Prostate gland (tissue), 2 donors: ENCODE measurements at regions not wholly inside any gene's neighbourhood (a gene's known extent, or its start where the extent isn't known, plus 50 kb on each side); places are given as distances from the start of the nearest gene placed in this dataset.

Experiments used
- DNase-seq: peaks from one replicate; pipeline ENCODE4 v3.0.0-alpha.2; 2019; ENCODE audit warnings: low spot score
- H3K27ac ChIP-seq, 2 donors: fragments of 200-600 bp; sonication (generic); 2 replicates each; pipeline ENCODE4 v1.5.1; 2017 to 2019
- H3K27me3 ChIP-seq: fragments of 200-600 bp; sonication (generic); replicated peaks from 2 replicates; pipeline ENCODE4 v1.5.1; 2019; ENCODE audit not compliant: insufficient read depth
- H3K36me3 ChIP-seq, 2 donors: fragments of 200-600 bp; sonication (generic); 1 replicate in 1 of 2; 2 replicates in 1 of 2; pipeline versions ENCODE4 v1.5.1 to v1.8.1; 2017 to 2019
- H3K4me1 ChIP-seq: fragments of 200-600 bp; sonication (generic); replicated peaks from 2 replicates; pipeline ENCODE4 v1.5.1; 2019
- H3K4me3 ChIP-seq, 2 donors: fragments of 200-600 bp; sonication (generic); 2 replicates each; pipeline ENCODE4 v1.5.1; 2017 to 2019
- H3K9me3 ChIP-seq: fragments of 200-600 bp; sonication (generic); 2 replicates; pipeline ENCODE4 v1.5.1; 2017
- POLR2A ChIP-seq: fragments of 450-650 bp; IDR thresholded peaks from one replicate; pipeline ENCODE4 v1.6.1; 2016; ENCODE audit warnings: antibody characterized with exemption, mild to moderate bottlenecking
- POLR2AphosphoS5 ChIP-seq: sonication (generic); formaldehyde crosslinking; IDR thresholded peaks from one replicate; pipeline ENCODE4 v1.6.1; 2017; ENCODE audit warnings: antibody characterized with exemption
- WGBS: methylation state at CpG from one replicate; pipeline ENCODE4 v1.1.5; 2018; 5-methylcytosine and 5-hydroxymethylcytosine counted together
- intact Hi-C: fragments of 100-400 bp; cut with DNase I; formaldehyde crosslinking; loops from one replicate; pipeline ENCODE4 v1.14.2; 2022
- TF ChIP-seq, protein P1 (sequence below), 4 experiments: fragments of 200-600 bp in 2 of 4; fragments of 450-650 bp in 2 of 4; sonication (generic) in 2 of 4; IDR thresholded peaks; 1 replicate in 3 of 4; 2 replicates in 1 of 4; pipeline ENCODE4 v1.5.1; 2016 to 2019; ENCODE audit warnings: antibody characterized with exemption in 4 of 4, mild to moderate bottlenecking in 2 of 4, moderate library complexity in 2 of 4

DNA sequence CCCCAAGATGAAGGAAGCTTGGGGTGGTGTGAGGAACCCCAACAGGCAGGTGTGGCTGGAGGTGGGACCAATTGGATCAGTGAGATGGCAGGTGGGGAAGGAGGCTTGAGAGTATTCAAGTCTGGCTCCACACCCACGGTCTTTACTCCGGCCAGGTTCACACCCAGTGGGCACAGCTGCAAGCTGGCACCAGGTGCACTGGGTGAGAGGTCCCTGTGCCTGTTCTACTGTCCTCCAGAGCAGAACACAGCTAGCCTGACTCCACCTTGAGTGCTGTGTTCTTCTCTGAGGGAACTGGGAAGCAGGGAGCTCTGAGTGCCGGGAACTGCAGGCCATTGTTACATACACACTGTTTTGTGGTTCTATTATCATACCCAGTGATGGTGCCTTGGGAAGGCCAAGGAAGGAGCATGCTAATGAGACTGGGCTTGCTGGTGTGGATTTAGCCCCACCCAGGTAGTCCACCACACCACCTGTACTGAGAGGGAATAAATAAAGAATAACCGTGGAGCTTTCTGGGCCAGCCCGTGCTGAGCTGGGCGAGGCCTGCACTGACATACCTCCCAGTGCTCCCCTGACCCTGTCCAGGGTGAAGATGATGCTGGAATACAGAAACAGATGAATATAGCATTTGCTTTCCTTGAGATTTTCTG is 93.4 kb downstream of the ABHD5 start:
- TF ChIP-seq POLR2A (no peak), POLR2AphosphoS5 (no peak)
- TF ChIP-seq, protein P1, sequence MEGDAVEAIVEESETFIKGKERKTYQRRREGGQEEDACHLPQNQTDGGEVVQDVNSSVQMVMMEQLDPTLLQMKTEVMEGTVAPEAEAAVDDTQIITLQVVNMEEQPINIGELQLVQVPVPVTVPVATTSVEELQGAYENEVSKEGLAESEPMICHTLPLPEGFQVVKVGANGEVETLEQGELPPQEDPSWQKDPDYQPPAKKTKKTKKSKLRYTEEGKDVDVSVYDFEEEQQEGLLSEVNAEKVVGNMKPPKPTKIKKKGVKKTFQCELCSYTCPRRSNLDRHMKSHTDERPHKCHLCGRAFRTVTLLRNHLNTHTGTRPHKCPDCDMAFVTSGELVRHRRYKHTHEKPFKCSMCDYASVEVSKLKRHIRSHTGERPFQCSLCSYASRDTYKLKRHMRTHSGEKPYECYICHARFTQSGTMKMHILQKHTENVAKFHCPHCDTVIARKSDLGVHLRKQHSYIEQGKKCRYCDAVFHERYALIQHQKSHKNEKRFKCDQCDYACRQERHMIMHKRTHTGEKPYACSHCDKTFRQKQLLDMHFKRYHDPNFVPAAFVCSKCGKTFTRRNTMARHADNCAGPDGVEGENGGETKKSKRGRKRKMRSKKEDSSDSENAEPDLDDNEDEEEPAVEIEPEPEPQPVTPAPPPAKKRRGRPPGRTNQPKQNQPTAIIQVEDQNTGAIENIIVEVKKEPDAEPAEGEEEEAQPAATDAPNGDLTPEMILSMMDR (IDR thresholded peaks at IDR 0.05): no peak
- intact Hi-C loops: no loop called here
- Histone ChIP-seq H3K9me3 (no peaks in the 10 kb centered on the region), H3K27ac (no peak overlapping the region), H3K4me3 (no peak overlapping the region), H3K4me1 (no peaks in the 10 kb centered on the region), H3K36me3 (no peaks in the 10 kb centered on the region), H3K27me3 (no peaks in the 10 kb centered on the region)
- WGBS: 85% methylated on average over 6 of the region's 6 CpGs
- no peak for DNase-seq

DNA sequence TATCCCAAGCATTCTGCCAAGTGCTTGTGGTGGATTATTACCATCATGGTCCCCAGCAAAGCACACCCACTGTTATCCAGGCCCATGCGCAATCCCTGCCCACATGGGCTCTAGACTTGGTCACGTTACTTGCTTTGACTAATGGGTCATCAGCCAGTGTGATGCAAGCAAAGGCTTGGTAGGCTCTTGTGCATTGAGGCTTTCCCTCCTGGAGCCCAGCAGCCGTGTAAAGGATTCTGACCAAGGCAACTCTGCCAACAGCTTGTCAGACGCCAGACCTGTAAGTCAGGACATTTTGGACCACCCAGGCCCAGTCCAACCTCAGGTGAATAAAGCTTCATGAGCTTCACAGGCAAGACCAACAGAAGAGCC is 93.9 kb downstream of the ABHD5 start:
- WGBS: 69% methylated on average over 4 of the region's 4 CpGs
- intact Hi-C loops: no loop called here

DNA sequence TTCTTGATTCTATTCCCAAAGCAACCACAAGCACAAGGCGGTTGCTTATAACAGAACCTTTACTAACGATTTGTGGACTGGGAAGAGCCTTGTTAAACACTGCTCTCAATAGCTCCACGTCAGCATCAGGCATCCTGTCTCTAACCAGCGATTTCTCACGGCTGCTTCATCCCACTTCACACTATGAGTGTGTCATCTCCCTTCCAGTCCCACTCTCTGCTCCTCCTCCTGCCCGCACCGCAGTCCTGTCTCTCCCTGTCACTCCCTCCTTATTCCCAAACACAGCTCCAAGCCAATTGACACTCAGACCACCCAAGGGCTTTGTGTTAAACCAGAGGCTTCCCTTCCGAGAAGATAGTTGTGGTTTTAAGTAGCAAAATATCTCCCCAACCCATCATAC is 94.8 kb downstream of the ABHD5 start:
- 37% methylated on average over 8 of the region's 8 CpGs for WGBS
- TF ChIP-seq POLR2A: no peak
- TF ChIP-seq POLR2AphosphoS5: no peak
- TF ChIP-seq, protein P1 (IDR thresholded peaks at IDR 0.05): no peak
- no peaks in the 10 kb centered on the region for H3K36me3 ChIP-seq
- no peak overlapping the region for H3K4me3 ChIP-seq
- no peaks in the 10 kb centered on the region for H3K9me3 ChIP-seq
- no peak for DNase-seq
- H3K27ac ChIP-seq: no peak overlapping the region
- no peaks in the 10 kb centered on the region for H3K27me3 ChIP-seq
- intact Hi-C loops: no loop called here
- H3K4me1 ChIP-seq: no peaks in the 10 kb centered on the region

More for the DNA sequence above, 93.9 kb downstream of the ABHD5 start:
- Histone ChIP-seq H3K27me3 (no peaks in the 10 kb centered on the region), H3K4me3 (no peak overlapping the region), H3K4me1 (no peaks in the 10 kb centered on the region), H3K9me3 (no peaks in the 10 kb centered on the region), H3K36me3 (no peaks in the 10 kb centered on the region), H3K27ac (no peak overlapping the region)
- no peak for DNase-seq
- TF ChIP-seq, protein P1 (IDR thresholded peaks at IDR 0.05): no peak
- TF ChIP-seq POLR2A (no peak), POLR2AphosphoS5 (no peak)

DNA sequence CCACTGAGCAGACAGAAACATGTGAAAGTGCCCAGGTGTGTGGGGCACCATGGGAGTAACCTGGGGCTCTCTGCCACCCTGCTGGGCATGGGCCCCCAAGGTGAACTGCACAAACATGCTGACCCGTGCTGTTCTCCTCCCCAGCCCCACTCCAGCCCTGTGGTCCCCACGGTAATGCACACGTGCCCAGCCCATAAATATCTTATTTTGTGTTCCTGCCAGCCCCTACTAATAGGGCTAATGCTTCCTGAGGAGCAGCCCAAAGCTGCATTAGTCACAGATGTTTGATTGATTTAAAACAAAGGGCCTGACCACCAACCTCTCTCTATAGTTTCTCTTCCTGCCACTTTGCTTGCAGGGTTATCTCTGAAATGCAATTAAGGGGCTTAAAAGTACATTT is 95.4 kb downstream of the ABHD5 start:
- no peak overlapping the region for H3K27ac ChIP-seq
- WGBS: 26% methylated on average over 3 of the region's 3 CpGs
- DNase-seq: no peak
- H3K9me3 ChIP-seq: no peaks in the 10 kb centered on the region
- TF ChIP-seq, protein P1 (IDR thresholded peaks at IDR 0.05): no peak
- TF ChIP-seq POLR2A (no peak), POLR2AphosphoS5 (no peak)
- H3K4me1 ChIP-seq: no peaks in the 10 kb centered on the region
- intact Hi-C loops: no loop called here
- H3K27me3 ChIP-seq: no peaks in the 10 kb centered on the region
- no peak overlapping the region for H3K4me3 ChIP-seq
- no peaks in the 10 kb centered on the region for H3K36me3 ChIP-seq

DNA sequence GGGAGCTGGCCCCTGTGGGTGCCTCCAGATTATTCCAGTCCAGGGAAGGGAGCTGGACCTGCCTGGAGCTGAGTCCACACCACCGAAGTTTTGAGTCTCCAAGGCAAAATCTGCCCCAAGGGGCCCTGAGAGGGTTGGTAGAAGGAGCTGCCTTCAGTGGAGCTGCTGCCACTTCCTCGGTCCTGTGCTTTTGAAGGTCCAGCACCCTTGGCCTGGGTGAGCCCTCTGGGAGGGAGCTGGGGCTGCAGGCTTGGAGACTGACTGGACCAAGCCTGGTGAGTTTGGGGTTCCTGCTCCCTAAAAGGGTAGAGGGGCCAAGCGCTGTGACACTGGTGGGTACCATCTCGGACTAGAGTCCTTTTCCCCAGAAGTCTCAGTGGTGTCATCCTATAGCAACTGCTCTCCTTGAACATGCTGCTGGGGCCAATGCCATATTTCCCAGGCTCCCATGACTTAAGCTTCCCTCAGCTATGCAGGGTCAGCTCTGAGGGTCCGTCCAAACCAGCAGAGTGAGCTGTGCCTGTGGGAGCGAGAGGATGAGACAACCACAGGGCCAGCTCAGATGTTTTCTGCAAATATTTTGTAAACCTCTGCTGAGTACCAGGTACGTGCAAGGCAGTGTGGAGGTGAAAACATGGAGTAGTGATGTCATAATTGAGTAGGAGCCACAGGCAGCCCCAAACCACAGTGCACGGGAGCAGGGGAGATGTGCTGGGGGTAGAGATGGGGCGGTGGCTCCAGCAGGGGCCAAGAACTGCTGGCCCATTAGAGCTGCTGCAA is 96.0 kb downstream of the ABHD5 start:
- Histone ChIP-seq H3K27me3 (no peaks in the 10 kb centered on the region), H3K36me3 (no peaks in the 10 kb centered on the region), H3K4me3 (no peak overlapping the region), H3K27ac (no peak overlapping the region), H3K9me3 (no peaks in the 10 kb centered on the region), H3K4me1 (no peaks in the 10 kb centered on the region)
- TF ChIP-seq POLR2A (no peak), POLR2AphosphoS5 (no peak)
- TF ChIP-seq, protein P1 (IDR thresholded peaks at IDR 0.05): no peak
- 78% methylated on average over 9 of the region's 9 CpGs for WGBS
- no peak for DNase-seq
- intact Hi-C loops: no loop called here
